GM12878 (cell line): ENCODE measurements at regions not wholly inside any gene's neighbourhood (a gene's known extent, or its start where the extent isn't known, plus 50 kb on each side); places are given as distances from the start of the nearest gene placed in this dataset.

Source experiments
- ATAC-seq: fragments of 200-7000 bp; cut with Tn5 transposase; 3 replicates; pipeline ENCODE4 v1.9.1; 2020; ENCODE audit warnings: mild to moderate bottlenecking, moderate library complexity
- BruUV-seq: library from RNA; stranded (reverse); fragments of 400-500 nt; replicated peaks from 2 replicates; lab custom pipeline; 2021; lab: Mats Ljungman, UMichigan
- CTCF ChIA-PET: fragments of 300-600 bp; sonication (Branson Sonifier 250); formaldehyde crosslinking; extraction: SDS; loops from one replicate; lab custom pipeline; 2021; ENCODE audit warnings: inconsistent platforms; lab: Yijun Ruan, JAX
- POLR2A ChIA-PET: fragments of 350-600 bp; formaldehyde crosslinking; extraction: SDS; loops from one replicate; lab custom pipeline; 2021; ENCODE audit warnings: inconsistent platforms; lab: Charles Lee
- RAD21 ChIA-PET: fragments of 300-600 bp; sonication (Branson Sonifier 250); formaldehyde crosslinking; loops from one replicate; lab custom pipeline; 2023; ENCODE audit warnings: antibody characterized with exemption; ENCODE audit not compliant: unreplicated experiment; lab: Charles Lee
- SMC1A ChIA-PET: fragments of 300-600 bp; sonication (Branson Sonifier 250); formaldehyde crosslinking; loops from one replicate; lab custom pipeline; 2023; ENCODE audit not compliant: unreplicated experiment, uncharacterized antibody; lab: Charles Lee
- DNase-seq: peaks from one replicate; pipeline ENCODE4 v3.0.0-alpha.2; 2011; ENCODE audit warnings: low read depth, low spot score
- FAIRE-seq: peaks from 3 replicates; lab custom pipeline; 2011; peaks lifted over from hg19 to GRCh38; lab: Jason Lieb, UNC
- H2AFZ ChIP-seq: 2 replicates; pipeline ENCODE4 v1.6.0; 2011; ENCODE audit warnings: low read depth, low read length, control low read depth; ENCODE audit not compliant: control insufficient read depth
- H3K27ac ChIP-seq: 2 replicates; pipeline ENCODE4 v1.5.1; 2011; ENCODE audit warnings: control low read depth; ENCODE audit not compliant: control insufficient read depth, insufficient read depth
- H3K27me3 ChIP-seq, 2 experiments: replicated peaks in 1 of 2; 2 replicates each; pipeline versions ENCODE4 v1.6.0 to v1.6.1; 2011; ENCODE audit warnings: low read length in 1 of 2; ENCODE audit not compliant: control insufficient read depth in 2 of 2, insufficient read depth in 2 of 2
- H3K36me3 ChIP-seq, 2 experiments: 2 replicates each; pipeline ENCODE4 v1.5.1; 2011; ENCODE audit warnings: low read length in 1 of 2; ENCODE audit not compliant: control insufficient read depth in 2 of 2, insufficient read depth in 2 of 2
- H3K4me1 ChIP-seq: 2 replicates; pipeline ENCODE4 v1.6.1; 2011; ENCODE audit warnings: mild to moderate bottlenecking, low read length, moderate library complexity, mixed read lengths; ENCODE audit not compliant: control insufficient read depth, insufficient read depth
- H3K4me2 ChIP-seq: 2 replicates; pipeline ENCODE4 v1.6.0; 2011; ENCODE audit warnings: control low read depth; ENCODE audit not compliant: control insufficient read depth, insufficient read depth
- H3K4me3 ChIP-seq: fragments of 200-600 bp; sonication (generic); 2 replicates; pipeline ENCODE4 v1.5.1; 2016
- H3K79me2 ChIP-seq: 2 replicates; pipeline ENCODE4 v1.6.0; 2011; ENCODE audit warnings: low read length; ENCODE audit not compliant: control insufficient read depth, insufficient read depth
- H3K9ac ChIP-seq: 2 replicates; pipeline ENCODE4 v1.8.0; 2011; ENCODE audit warnings: low read length, control low read depth, mixed read lengths; ENCODE audit not compliant: control insufficient read depth, insufficient read depth
- H3K9me3 ChIP-seq: replicated peaks from 3 replicates; pipeline ENCODE4 v1.5.1; 2011; ENCODE audit warnings: mild to moderate bottlenecking, low read length; ENCODE audit not compliant: control insufficient read depth, insufficient read depth
- H4K20me1 ChIP-seq: 2 replicates; pipeline ENCODE4 v1.6.0; 2011; ENCODE audit not compliant: control insufficient read depth, insufficient read depth
- BACH1 ChIP-seq: fragments of 450-650 bp; IDR thresholded peaks from 2 replicates; pipeline ENCODE4 v1.6.1; 2017; ENCODE audit warnings: mild to moderate bottlenecking, borderline replicate concordance
- BCL11A ChIP-seq: IDR thresholded peaks from 2 replicates; pipeline ENCODE4 v1.6.1; 2011; ENCODE audit warnings: low read depth, low read length
- BMI1 ChIP-seq: fragments of 450-650 bp; IDR thresholded peaks from 2 replicates; pipeline ENCODE4 v1.6.1; 2016; ENCODE audit warnings: mild to moderate bottlenecking, moderate library complexity, borderline replicate concordance
- E2F8 ChIP-seq: fragments of 450-650 bp; IDR thresholded peaks from 2 replicates; pipeline ENCODE4 v1.6.1; 2018; ENCODE audit warnings: mild to moderate bottlenecking, low read depth, moderate library complexity; ENCODE audit not compliant: partially characterized antibody
- EZH2 ChIP-seq: IDR thresholded peaks from 2 replicates; pipeline ENCODE4 v1.6.1; 2012; ENCODE audit warnings: low read depth, mild to moderate bottlenecking, control low read depth, inconsistent platforms, low read length, borderline replicate concordance; ENCODE audit not compliant: control insufficient read depth
- HDGF ChIP-seq: fragments of 450-650 bp; IDR thresholded peaks from 2 replicates; pipeline ENCODE4 v1.6.1; 2016; ENCODE audit warnings: antibody characterized with exemption
- MXI1 ChIP-seq: fragments of 150-350 bp; IDR thresholded peaks from 2 replicates; pipeline ENCODE4 v1.6.1; 2011; ENCODE audit warnings: low read depth, mild to moderate bottlenecking, inconsistent platforms, low read length, improper control_type of control experiment
- NR2C1 ChIP-seq: fragments of 450-650 bp; IDR thresholded peaks from 2 replicates; pipeline ENCODE4 v1.6.1; 2017; ENCODE audit warnings: antibody characterized with exemption, mild to moderate bottlenecking, moderate library complexity
- PAX8 ChIP-seq: fragments of 450-650 bp; IDR thresholded peaks from 2 replicates; pipeline ENCODE4 v1.6.1; 2017; ENCODE audit warnings: mild to moderate bottlenecking, moderate library complexity
- POLR2AphosphoS2 ChIP-seq: IDR thresholded peaks from 2 replicates; pipeline ENCODE4 v1.6.1; 2011; ENCODE audit warnings: low read depth, mild to moderate bottlenecking, low read length, improper control_type of control experiment, moderate library complexity
- POLR2AphosphoS5 ChIP-seq: IDR thresholded peaks from 2 replicates; pipeline ENCODE4 v1.6.1; 2011; ENCODE audit warnings: mild to moderate bottlenecking, low read length, inconsistent platforms
- RBBP5 ChIP-seq: fragments of 200-600 bp; sonication (generic); conservative IDR thresholded peaks from 2 replicates; pipeline ENCODE4 v1.6.1; 2016
- RUNX3 ChIP-seq: IDR thresholded peaks from 2 replicates; pipeline ENCODE4 v1.6.1; 2012; ENCODE audit warnings: low read length, inconsistent platforms
- SREBF2 ChIP-seq: IDR thresholded peaks from 2 replicates; pipeline ENCODE4 v1.6.1; 2012; ENCODE audit warnings: mild to moderate bottlenecking, low read length
- STAT3 ChIP-seq: IDR thresholded peaks from 2 replicates; pipeline ENCODE4 v1.6.1; 2011; ENCODE audit warnings: low read depth, low read length, improper control_type of control experiment
- TCF3 ChIP-seq: IDR thresholded peaks from 2 replicates; pipeline ENCODE4 v1.6.1; 2012; ENCODE audit warnings: low read depth, mild to moderate bottlenecking, low read length, borderline replicate concordance; ENCODE audit not compliant: insufficient read depth
- ZNF622 ChIP-seq: fragments of 450-650 bp; IDR thresholded peaks from 2 replicates; pipeline ENCODE4 v1.6.1; 2017; ENCODE audit warnings: mild to moderate bottlenecking, inconsistent platforms
- ZZZ3 ChIP-seq: IDR thresholded peaks from 2 replicates; pipeline ENCODE4 v1.6.1; 2011; ENCODE audit warnings: low read depth; ENCODE audit not compliant: control insufficient read depth, insufficient read length
- WGBS: methylation state at CpG from one replicate; pipeline ENCODE4 v1.1.6; 2016; ENCODE audit warnings: low lambda C conversion rate; ENCODE audit not compliant: insufficient replicate concordance, insufficient coverage; ENCODE audit errors: missing lambda C conversion rate; 5-methylcytosine and 5-hydroxymethylcytosine counted together
- in situ Hi-C: fragments of 300-500 bp; cut with MboI; formaldehyde crosslinking; loops from 9 replicates; pipeline ENCODE4 v1.14.3; 2018; ENCODE audit warnings: mixed read lengths
- intact Hi-C: fragments of 100-400 bp; cut with micrococcal nuclease; formaldehyde crosslinking; loops from one replicate; pipeline ENCODE4 v1.14.2; 2022; ENCODE audit not compliant: unreplicated experiment
- TF ChIP-seq, protein P1 (sequence below): IDR thresholded peaks from 2 replicates; pipeline ENCODE4 v1.6.1; 2012; ENCODE audit warnings: low read depth, low read length, improper control_type of control experiment

DNA sequence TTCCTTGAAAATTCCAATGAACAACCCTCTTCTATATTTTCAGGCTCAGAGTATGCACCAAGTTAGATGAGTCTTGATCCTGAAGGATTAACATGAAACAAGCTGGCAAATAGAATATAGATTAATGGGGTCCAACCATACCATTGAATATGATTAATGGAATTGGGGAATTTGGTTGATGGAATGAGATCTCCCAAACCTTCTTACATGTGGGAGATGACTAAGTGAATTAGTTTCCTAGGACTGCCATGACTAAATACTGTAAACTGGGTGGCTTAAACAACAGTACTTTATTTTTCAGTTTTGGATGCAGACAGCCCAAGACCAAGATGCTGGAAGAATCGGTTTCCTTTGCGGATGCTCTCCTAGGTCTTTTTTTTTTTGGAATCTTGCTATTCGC lies 347.0 kb downstream of the QKI start:
- no peak for FAIRE-seq
- CTCF ChIA-PET, result no interaction called here
- no peaks in the 10 kb centered on the region for H4K20me1 ChIP-seq
- 78% methylated on average over 3 of the region's 3 CpGs for WGBS
- H3K36me3 ChIP-seq, result no peaks in the 10 kb centered on the region
- no peak for DNase-seq
- SMC1A ChIA-PET, result interaction anchor here (0.6 kb wide), 1 partner anchor 465 kb away, joined by 3 read pairs; no protein-coding TSS in a partner anchor
- RAD21 ChIA-PET, result no interaction called here
- in situ Hi-C loops (no loop called here), intact Hi-C loops (no loop called here)
- H3K27ac ChIP-seq, result no peak overlapping the region
- peaks cover 4% of the 10 kb centered on the region; the same call in 2 of the 3 replicates for H3K9me3 ChIP-seq
- H3K4me3 ChIP-seq, result no peak overlapping the region
- H2AFZ ChIP-seq, result no peak overlapping the region
- no peaks in the 10 kb centered on the region for H3K79me2 ChIP-seq
- no peak overlapping the region for H3K4me2 ChIP-seq
- no peak overlapping the region for H3K9ac ChIP-seq
- POLR2A ChIA-PET, result no interaction called here
- no TSS peak for BruUV-seq
- ATAC-seq, result no peak
- no peak for TF ChIP-seq PAX8
- no peak for TF ChIP-seq MXI1
- TF ChIP-seq TCF3, result no peak
- no peak for TF ChIP-seq ZNF622
- no peak for TF ChIP-seq STAT3
- no peak for TF ChIP-seq POLR2AphosphoS2
- no peak for TF ChIP-seq SREBF2
- no peak for TF ChIP-seq POLR2AphosphoS5
- no peak for TF ChIP-seq RUNX3
- TF ChIP-seq RBBP5, result no peak
- no peak for TF ChIP-seq NR2C1
- peaks cover 4% of the 10 kb centered on the region; the same call in 1 of the 2 replicates for H3K4me1 ChIP-seq
- H3K27me3 ChIP-seq, result no peaks in the 10 kb centered on the region

GRCh38 chr6:163760860-163761259 lies 346.3 kb downstream of the QKI start:
- H3K4me1 ChIP-seq, result peaks cover 4% of the 10 kb centered on the region; the same call in 1 of the 2 replicates
- in situ Hi-C loops (no loop called here), intact Hi-C loops (no loop called here)
- SMC1A ChIA-PET, result no interaction called here
- no peaks in the 10 kb centered on the region for H3K79me2 ChIP-seq
- no peak overlapping the region for H2AFZ ChIP-seq
- POLR2A ChIA-PET, result no interaction called here
- no peaks in the 10 kb centered on the region for H3K36me3 ChIP-seq
- H3K27me3 ChIP-seq, result no peaks in the 10 kb centered on the region
- H3K9ac ChIP-seq, result no peak overlapping the region
- DNase-seq (no peak), FAIRE-seq (no peak), ATAC-seq (no peak)
- H3K9me3 ChIP-seq, result peaks cover 4% of the 10 kb centered on the region; the same call in 2 of the 3 replicates
- H3K27ac ChIP-seq, result no peak overlapping the region
- H3K4me2 ChIP-seq, result no peak overlapping the region
- 0% methylated on average over 3 of the region's 3 CpGs for WGBS
- RAD21 ChIA-PET, result no interaction called here
- no peak overlapping the region for H3K4me3 ChIP-seq
- CTCF ChIA-PET, result no interaction called here
- H4K20me1 ChIP-seq, result no peaks in the 10 kb centered on the region
- no TSS peak for BruUV-seq
- TF ChIP-seq PAX8 (no peak), ZZZ3 (no peak), EZH2 (no peak), BMI1 (no peak), BCL11A (no peak), BACH1 (no peak), E2F8 (no peak), HDGF (no peak)
- TF ChIP-seq, protein P1, sequence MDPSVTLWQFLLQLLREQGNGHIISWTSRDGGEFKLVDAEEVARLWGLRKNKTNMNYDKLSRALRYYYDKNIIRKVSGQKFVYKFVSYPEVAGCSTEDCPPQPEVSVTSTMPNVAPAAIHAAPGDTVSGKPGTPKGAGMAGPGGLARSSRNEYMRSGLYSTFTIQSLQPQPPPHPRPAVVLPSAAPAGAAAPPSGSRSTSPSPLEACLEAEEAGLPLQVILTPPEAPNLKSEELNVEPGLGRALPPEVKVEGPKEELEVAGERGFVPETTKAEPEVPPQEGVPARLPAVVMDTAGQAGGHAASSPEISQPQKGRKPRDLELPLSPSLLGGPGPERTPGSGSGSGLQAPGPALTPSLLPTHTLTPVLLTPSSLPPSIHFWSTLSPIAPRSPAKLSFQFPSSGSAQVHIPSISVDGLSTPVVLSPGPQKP, result no peak
